ENCODE measurements at regions not wholly inside any gene's neighbourhood (a gene's known extent, or its start where the extent isn't known, plus 50 kb on each side); places are given as distances from the start of the nearest gene placed in this dataset.
A peak's percentile ranks its signal among the peaks of the same experiment; 100 is the strongest.

DNA sequence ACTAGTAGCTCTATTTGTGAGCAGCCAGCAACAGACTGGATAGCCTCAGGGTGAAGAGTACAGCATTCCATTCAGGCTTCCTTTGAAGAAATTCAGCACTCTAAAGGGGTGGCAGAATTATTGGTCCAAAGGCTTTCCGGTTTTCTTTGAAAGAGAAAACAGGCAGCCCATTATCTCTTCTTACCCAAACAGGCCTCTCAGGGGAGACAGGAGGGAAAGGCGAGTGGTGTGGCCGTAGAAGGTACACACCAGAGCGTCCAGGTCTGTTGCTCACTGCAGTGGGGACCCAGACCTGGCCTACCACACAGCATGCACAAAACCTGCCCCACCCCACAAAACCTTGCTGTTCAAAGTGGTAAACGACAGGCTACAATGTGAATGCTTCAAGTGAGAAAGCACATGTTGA, 83.3 kb downstream of the ZNF608 start:
- Histone ChIP-seq H3K79me2 (ENCODE audit: insufficient read depth, low read depth, low read length) (peaks cover 66% of the 10 kb centered on the region), H3K4me1 (ENCODE audit: insufficient read depth, low read length, poor library complexity, severe bottlenecking) (peaks cover 50% of the 10 kb centered on the region), H3K4me2 (ENCODE audit: low read length) (peak overlapping the region; percentile 61), H4K20me1 (ENCODE audit: insufficient read depth, low read length) (no peaks in the 10 kb centered on the region), H3K9me3 (ENCODE audit: low read length) (no peaks in the 10 kb centered on the region), H3K4me3 (ENCODE audit: low read depth, low read length, poor library complexity, severe bottlenecking) (no peak overlapping the region), H3K9me2 (ENCODE audit: insufficient read depth, low read length) (no peaks in the 10 kb centered on the region), H3K27ac (ENCODE audit: low read depth, low read length, poor library complexity, severe bottlenecking) (no peak overlapping the region), H3K36me3 (ENCODE audit: insufficient read depth, low read length) (0 out of 2 replicates have a peak, but pooled peaks cover 3% of the 10 kb centered on the region), H2AFZ (ENCODE audit: low read length) (no peak overlapping the region)
- ChIA-PET CTCF (ENCODE audit: unreplicated experiment) (interaction anchor here (1.0 kb wide), 1 partner anchor 17 kb away, joined by 3 read pairs; no protein-coding TSS in a partner anchor), POLR2A (interaction anchor here (0.6 to 1.9 kb wide), 8 partner anchors 10 to 85 kb away, joined by 3 to 10 read pairs (median 5); no protein-coding TSS in a partner anchor)
- no peak for DNase-seq (ENCODE audit: low spot score)
- no peak for TF ChIP-seq EZH2phosphoT487 (IDR thresholded peaks at IDR 0.05; ENCODE audit: borderline replicate concordance, low read depth, low read length)
- TF ChIP-seq, protein P1, sequence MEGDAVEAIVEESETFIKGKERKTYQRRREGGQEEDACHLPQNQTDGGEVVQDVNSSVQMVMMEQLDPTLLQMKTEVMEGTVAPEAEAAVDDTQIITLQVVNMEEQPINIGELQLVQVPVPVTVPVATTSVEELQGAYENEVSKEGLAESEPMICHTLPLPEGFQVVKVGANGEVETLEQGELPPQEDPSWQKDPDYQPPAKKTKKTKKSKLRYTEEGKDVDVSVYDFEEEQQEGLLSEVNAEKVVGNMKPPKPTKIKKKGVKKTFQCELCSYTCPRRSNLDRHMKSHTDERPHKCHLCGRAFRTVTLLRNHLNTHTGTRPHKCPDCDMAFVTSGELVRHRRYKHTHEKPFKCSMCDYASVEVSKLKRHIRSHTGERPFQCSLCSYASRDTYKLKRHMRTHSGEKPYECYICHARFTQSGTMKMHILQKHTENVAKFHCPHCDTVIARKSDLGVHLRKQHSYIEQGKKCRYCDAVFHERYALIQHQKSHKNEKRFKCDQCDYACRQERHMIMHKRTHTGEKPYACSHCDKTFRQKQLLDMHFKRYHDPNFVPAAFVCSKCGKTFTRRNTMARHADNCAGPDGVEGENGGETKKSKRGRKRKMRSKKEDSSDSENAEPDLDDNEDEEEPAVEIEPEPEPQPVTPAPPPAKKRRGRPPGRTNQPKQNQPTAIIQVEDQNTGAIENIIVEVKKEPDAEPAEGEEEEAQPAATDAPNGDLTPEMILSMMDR (conservative IDR thresholded peaks at IDR 0.05; ENCODE audit: low read length) = no peak
- no TSS peak for BruUV-seq (replicated peaks)
- intact Hi-C loops (cut with micrococcal nuclease; ENCODE audit: unreplicated experiment) = no loop called here

DNA sequence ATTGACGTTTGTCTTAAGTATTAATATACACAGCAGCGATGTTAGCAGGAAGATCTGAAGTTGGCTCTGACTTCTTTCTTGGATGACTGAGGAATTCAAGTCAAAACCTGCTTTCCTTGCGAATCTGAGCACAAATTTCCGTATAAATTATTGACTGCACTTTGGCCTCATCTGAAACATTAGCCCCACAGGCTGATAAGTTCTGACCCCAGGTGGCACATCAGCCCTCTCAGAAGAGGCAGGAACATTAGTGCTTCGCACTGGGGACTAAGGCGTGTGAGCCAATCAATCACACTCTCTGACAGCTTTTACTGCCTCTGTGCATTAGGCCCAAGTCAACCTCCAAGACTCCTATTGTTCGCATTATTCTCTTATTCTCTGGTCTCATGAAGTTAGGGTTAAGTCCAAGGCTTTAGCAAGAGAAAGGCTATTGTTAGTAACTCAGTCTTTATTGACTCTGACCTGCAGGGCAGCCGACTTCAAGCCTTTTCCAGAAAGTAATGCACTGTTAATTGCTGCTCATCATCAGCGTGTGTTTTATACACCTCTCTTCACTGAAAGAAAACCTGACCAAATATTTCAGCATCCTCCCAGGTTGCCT, 84.2 kb downstream of the ZNF608 start:
- Histone ChIP-seq H3K9me3 (ENCODE audit: low read length) (no peaks in the 10 kb centered on the region), H3K4me2 (ENCODE audit: low read length) (peak overlapping the region; percentile 61), H3K36me3 (ENCODE audit: insufficient read depth, low read length) (no peaks in the 10 kb centered on the region), H2AFZ (ENCODE audit: low read length) (no peak overlapping the region), H3K9me2 (ENCODE audit: insufficient read depth, low read length) (no peaks in the 10 kb centered on the region), H4K20me1 (ENCODE audit: insufficient read depth, low read length) (no peaks in the 10 kb centered on the region), H3K27ac (ENCODE audit: low read depth, low read length, poor library complexity, severe bottlenecking) (peak overlapping the region; percentile 4), H3K4me3 (ENCODE audit: low read depth, low read length, poor library complexity, severe bottlenecking) (no peak overlapping the region), H3K79me2 (ENCODE audit: insufficient read depth, low read depth, low read length) (peaks cover 68% of the 10 kb centered on the region), H3K4me1 (ENCODE audit: insufficient read depth, low read length, poor library complexity, severe bottlenecking) (peaks cover 58% of the 10 kb centered on the region)
- ChIA-PET CTCF (ENCODE audit: unreplicated experiment) (no interaction called here), POLR2A (interaction anchor here (0.6 to 3.5 kb wide), 2 partner anchors 17 to 47 kb away, joined by 3 to 11 read pairs; no protein-coding TSS in a partner anchor)
- BruUV-seq (replicated peaks) = no TSS peak
- TF ChIP-seq, protein P1 (conservative IDR thresholded peaks at IDR 0.05; ENCODE audit: low read length) = no peak; the same call in 1 of the 2 replicates
- TF ChIP-seq EZH2phosphoT487 (IDR thresholded peaks at IDR 0.05; ENCODE audit: borderline replicate concordance, low read depth, low read length) = no peak
- peak; percentile 60 for DNase-seq (ENCODE audit: low spot score)
- intact Hi-C loops (cut with micrococcal nuclease; ENCODE audit: unreplicated experiment) = no loop called here
